Loucy (cell line): ENCODE measurements at regions not wholly inside any gene's neighbourhood (a gene's known extent, or its start where the extent isn't known, plus 50 kb on each side); places are given as distances from the start of the nearest gene placed in this dataset.

Source experiments
- EZH2phosphoT487 ChIP-seq: fragments of 200-600 bp; IDR thresholded peaks from 2 replicates; pipeline ENCODE4 v1.6.1; 2018; ENCODE audit warnings: antibody characterized with exemption, mild to moderate bottlenecking, moderate library complexity, borderline replicate concordance
- TF ChIP-seq, protein P1 (sequence below): fragments of 200-600 bp; sonication (generic); conservative IDR thresholded peaks from 2 replicates; pipeline ENCODE4 v1.5.1; 2014; ENCODE audit warnings: mild to moderate bottlenecking, antibody characterized with exemption, low read length

GRCh38 chr5:167528651-167529050 is 762.8 kb upstream of the WWC1 start:
- TF ChIP-seq, protein P1, sequence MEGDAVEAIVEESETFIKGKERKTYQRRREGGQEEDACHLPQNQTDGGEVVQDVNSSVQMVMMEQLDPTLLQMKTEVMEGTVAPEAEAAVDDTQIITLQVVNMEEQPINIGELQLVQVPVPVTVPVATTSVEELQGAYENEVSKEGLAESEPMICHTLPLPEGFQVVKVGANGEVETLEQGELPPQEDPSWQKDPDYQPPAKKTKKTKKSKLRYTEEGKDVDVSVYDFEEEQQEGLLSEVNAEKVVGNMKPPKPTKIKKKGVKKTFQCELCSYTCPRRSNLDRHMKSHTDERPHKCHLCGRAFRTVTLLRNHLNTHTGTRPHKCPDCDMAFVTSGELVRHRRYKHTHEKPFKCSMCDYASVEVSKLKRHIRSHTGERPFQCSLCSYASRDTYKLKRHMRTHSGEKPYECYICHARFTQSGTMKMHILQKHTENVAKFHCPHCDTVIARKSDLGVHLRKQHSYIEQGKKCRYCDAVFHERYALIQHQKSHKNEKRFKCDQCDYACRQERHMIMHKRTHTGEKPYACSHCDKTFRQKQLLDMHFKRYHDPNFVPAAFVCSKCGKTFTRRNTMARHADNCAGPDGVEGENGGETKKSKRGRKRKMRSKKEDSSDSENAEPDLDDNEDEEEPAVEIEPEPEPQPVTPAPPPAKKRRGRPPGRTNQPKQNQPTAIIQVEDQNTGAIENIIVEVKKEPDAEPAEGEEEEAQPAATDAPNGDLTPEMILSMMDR = no peak
- TF ChIP-seq EZH2phosphoT487 = no peak
